ENCODE measurements at regions not wholly inside any gene's neighbourhood (a gene's known extent, or its start where the extent isn't known, plus 50 kb on each side); places are given as distances from the start of the nearest gene placed in this dataset.

- TF ChIP-seq YY1 (IDR thresholded peaks at IDR 0.05; ENCODE audit: extremely low read depth, insufficient replicate concordance, low read depth, low read length), result no peak
- no peak for TF ChIP-seq RAD21 (IDR thresholded peaks at IDR 0.05; ENCODE audit: low read depth)
Measured at GRCh38 chr1:34538481-34538880, 216.4 kb upstream of the GJB5 start (continued).

- Histone ChIP-seq H4K20me1 (ENCODE audit: insufficient read depth) (no peaks in the 10 kb centered on the region), H3K9ac (ENCODE audit: low read length) (no peak overlapping the region), H3K27me3 (ENCODE audit: insufficient read depth, low read length) (no peaks in the 10 kb centered on the region), H3K9me3 (ENCODE audit: control insufficient read depth in 1 of 2, insufficient read depth in 1 of 2, low read depth in 1 of 2, low read length in 2 of 2) (no peaks in the 10 kb centered on the region), H3K79me2 (ENCODE audit: insufficient read depth, low read length) (no peaks in the 10 kb centered on the region), H3K4me1 (ENCODE audit: control insufficient read depth in 1 of 2, insufficient read depth in 2 of 2, low read length in 2 of 2) (no peaks in the 10 kb centered on the region), H3K36me3 (ENCODE audit: control insufficient read depth in 1 of 2, insufficient read depth in 2 of 2, low read length in 2 of 2) (no peaks in the 10 kb centered on the region), H3K27ac (ENCODE audit: low read depth, low read length) (no peak overlapping the region), H3K9me2 (ENCODE audit: insufficient read depth) (no peaks in the 10 kb centered on the region), H3K4me3 (replicated peaks in 1 of 2; ENCODE audit: low read depth in 1 of 2, low read length in 2 of 2) (no peak overlapping the region), H3K4me2 (ENCODE audit: low read length) (no peak overlapping the region), H2AFZ (ENCODE audit: low read depth, low read length, poor library complexity, severe bottlenecking) (no peak overlapping the region)
- TF ChIP-seq CEBPB (IDR thresholded peaks at IDR 0.05; ENCODE audit: low read depth) (peak; percentile 42), CTCF (IDR thresholded peaks at IDR 0.05 in 2 of 3, conservative IDR thresholded peaks at IDR 0.05 in 1 of 3; ENCODE audit: borderline replicate concordance in 1 of 3, insufficient read depth in 1 of 3, low read depth in 2 of 3, low read length in 2 of 3) (peak; percentile 5 to 51 (median 51); a peak in 3 of 6 replicates), TCF7L2 (IDR thresholded peaks at IDR 0.05; ENCODE audit: borderline replicate concordance, extremely low read depth, insufficient read depth, insufficient read length) (no peak), RAD21 (IDR thresholded peaks at IDR 0.05; ENCODE audit: low read depth) (peak; percentile 15; the same call in 1 of the 2 replicates)
- ATAC-seq, result peak; percentile 74
- ChIA-PET CTCF (interaction anchor here (0.9 kb wide), 1 partner anchor 10 kb away, joined by 3 read pairs; no protein-coding TSS in a partner anchor), POLR2A (no interaction called here), RAD21 (ENCODE audit: low non-redundant PET in 1 of 2, low total read pairs in 2 of 2, uncharacterized antibody in 2 of 2, unreplicated experiment in 2 of 2) (no interaction called here)
- no TSS peak for BruUV-seq (replicated peaks)
- intact Hi-C loops (cut with micrococcal nuclease), result no loop called here
- DNase-seq (ENCODE audit: low read depth, low spot score), result peak; percentile 7
Measured at GRCh38 chr1:34547046-34547674, 207.7 kb upstream of the GJB5 start.

All from HCT116 (cell line).